H1 (cell line): ENCODE measurements at regions not wholly inside any gene's neighbourhood (a gene's known extent, or its start where the extent isn't known, plus 50 kb on each side); places are given as distances from the start of the nearest gene placed in this dataset.
"Not testable (repeated sequence)": the region's sequence is repeated elsewhere in the genome, so short reads cannot be mapped to it uniquely, and the experiment has no call there.

Experiments
- CTCF ChIA-PET: fragments of 300-600 bp; sonication (Branson Sonifier 250); formaldehyde crosslinking; loops from one replicate; lab custom pipeline; 2021; ENCODE audit not compliant: partially characterized antibody; lab: Charles Lee
- POLR2A ChIA-PET: fragments of 300-600 bp; sonication (Branson Sonifier 250); formaldehyde crosslinking; loops from one replicate; lab custom pipeline; 2021; ENCODE audit warnings: inconsistent platforms; ENCODE audit not compliant: partially characterized antibody; lab: Charles Lee
- DNase-seq, 2 experiments: peaks; one replicate each; pipeline versions ENCODE4 v3.0.0 to v3.0.0-alpha.2; 2010 to 2022; ENCODE audit warnings: low spot score in 2 of 2, low read depth in 1 of 2, mixed read lengths in 1 of 2
- FAIRE-seq: peaks from 2 replicates; lab custom pipeline; 2011; peaks lifted over from hg19 to GRCh38; lab: Jason Lieb, UNC
- H2AFZ ChIP-seq: 2 replicates; pipeline ENCODE4 v1.8.1; 2012; ENCODE audit warnings: low read length, inconsistent platforms
- H2AK5ac ChIP-seq: 2 replicates; pipeline ENCODE4 v1.6.1; 2013; ENCODE audit warnings: low read depth, low read length
- H2BK120ac ChIP-seq: replicated peaks from 2 replicates; pipeline ENCODE3; 2013; ENCODE audit warnings: low read depth, low read length, inconsistent platforms
- H2BK12ac ChIP-seq: 2 replicates; pipeline ENCODE4 v1.6.1; 2013; ENCODE audit warnings: low read depth, low read length
- H2BK15ac ChIP-seq: 2 replicates; pipeline ENCODE4 v1.6.1; 2013; ENCODE audit warnings: low read length
- H2BK20ac ChIP-seq: 2 replicates; pipeline ENCODE4 v1.6.1; 2013; ENCODE audit warnings: low read length
- H2BK5ac ChIP-seq: 2 replicates; pipeline ENCODE4 v1.6.1; 2013; ENCODE audit warnings: low read depth, low read length
- H3K14ac ChIP-seq: 2 replicates; pipeline ENCODE4 v1.6.1; 2013; ENCODE audit warnings: inconsistent platforms; ENCODE audit not compliant: insufficient read length
- H3K18ac ChIP-seq: 2 replicates; pipeline ENCODE4 v1.6.1; 2013; ENCODE audit warnings: low read length; ENCODE audit errors: extremely low read depth
- H3K23ac ChIP-seq: 2 replicates; pipeline ENCODE4 v1.6.1; 2013; ENCODE audit warnings: inconsistent platforms; ENCODE audit not compliant: insufficient read length
- H3K23me2 ChIP-seq: 2 replicates; pipeline ENCODE4 v1.6.1; 2013; ENCODE audit warnings: low read depth, low read length
- H3K27ac ChIP-seq: 2 replicates; pipeline ENCODE4 v1.6.1; 2011; ENCODE audit warnings: low read depth, low read length, inconsistent platforms
- H3K27me3 ChIP-seq, 4 experiments: replicated peaks in 1 of 4; 1 replicate in 1 of 4; 2 replicates in 3 of 4; pipeline versions ENCODE4 v1.6.1 to v1.8.1; 2011 to 2013; ENCODE audit warnings: low read length in 3 of 4, mild to moderate bottlenecking in 3 of 4, inconsistent platforms in 2 of 4, mixed read lengths in 2 of 4, moderate library complexity in 1 of 4; ENCODE audit not compliant: control insufficient read depth in 3 of 4, insufficient read depth in 3 of 4; ENCODE audit errors: extremely low read depth in 1 of 4
- H3K36me3 ChIP-seq, 4 experiments: 2 replicates each; pipeline versions ENCODE4 v1.6.1 to v1.8.1; 2011 to 2013; ENCODE audit warnings: mild to moderate bottlenecking in 4 of 4, low read length in 3 of 4, moderate library complexity in 2 of 4, control low read depth in 1 of 4, inconsistent platforms in 1 of 4; ENCODE audit not compliant: insufficient read depth in 4 of 4, control insufficient read depth in 2 of 4
- H3K4ac ChIP-seq: replicated peaks from 2 replicates; pipeline ENCODE3; 2013; ENCODE audit warnings: low read length, low read depth, mixed read lengths, inconsistent platforms; ENCODE audit not compliant: insufficient read length
- H3K4me1 ChIP-seq, 4 experiments: replicated peaks in 1 of 4; 1 replicate in 1 of 4; 2 replicates in 3 of 4; pipeline versions ENCODE4 v1.6.1 to v1.8.1; 2011 to 2013; ENCODE audit warnings: low read length in 3 of 4, inconsistent platforms in 2 of 4, mixed read lengths in 1 of 4; ENCODE audit not compliant: insufficient read depth in 4 of 4, control insufficient read depth in 3 of 4
- H3K4me2 ChIP-seq, 2 experiments: 2 replicates each; pipeline versions ENCODE4 v1.6.1 to v1.8.1; 2011 to 2013; ENCODE audit warnings: low read depth in 2 of 2, low read length in 2 of 2, control low read depth in 1 of 2, inconsistent platforms in 1 of 2, mild to moderate bottlenecking in 1 of 2; ENCODE audit not compliant: insufficient read depth in 1 of 2
- H3K4me3 ChIP-seq, 4 experiments: fragments of 200-600, 300-600 bp in 1 of 4; sonication (generic), shearing (Covaris generic), sonication (Bioruptor Twin) in 1 of 4; 2 replicates each; pipeline versions ENCODE4 v1.5.1 to v1.8.1; 2011 to 2016; ENCODE audit warnings: low read length in 4 of 4, low read depth in 3 of 4, control low read depth in 2 of 4, inconsistent platforms in 2 of 4, mild to moderate bottlenecking in 2 of 4, mixed read lengths in 1 of 4, moderate library complexity in 1 of 4; ENCODE audit not compliant: insufficient read depth in 2 of 4; ENCODE audit errors: extremely low read depth in 1 of 4
- H3K56ac ChIP-seq: replicated peaks from 2 replicates; pipeline ENCODE3; 2013; ENCODE audit warnings: low read depth, mild to moderate bottlenecking, mixed read lengths, low read length, inconsistent platforms; ENCODE audit not compliant: insufficient read length
- H3K79me1 ChIP-seq: 2 replicates; pipeline ENCODE4 v1.6.1; 2013; ENCODE audit warnings: low read depth, low read length, control low read depth
- H3K79me2 ChIP-seq, 2 experiments: 2 replicates each; pipeline versions ENCODE4 v1.6.1 to v1.8.1; 2012 to 2013; ENCODE audit warnings: low read length in 2 of 2, mild to moderate bottlenecking in 2 of 2, inconsistent platforms in 1 of 2; ENCODE audit not compliant: insufficient read depth in 2 of 2, control insufficient read depth in 1 of 2
- H3K9ac ChIP-seq, 4 experiments: replicated peaks in 1 of 4; 1 replicate in 1 of 4; 2 replicates in 3 of 4; pipeline versions ENCODE4 v1.6.1 to v1.8.1; 2011 to 2013; ENCODE audit warnings: low read depth in 3 of 4, low read length in 3 of 4, control low read depth in 2 of 4, mild to moderate bottlenecking in 2 of 4, moderate library complexity in 2 of 4, inconsistent platforms in 1 of 4; ENCODE audit errors: extremely low read depth in 1 of 4
- H3K9me3 ChIP-seq, 2 experiments: 2 replicates each; pipeline versions ENCODE4 v1.6.1 to v1.8.1; 2012 to 2013; ENCODE audit warnings: mild to moderate bottlenecking in 2 of 2, moderate library complexity in 2 of 2, control low read depth in 1 of 2, inconsistent platforms in 1 of 2, low read depth in 1 of 2, low read length in 1 of 2, mixed read lengths in 1 of 2; ENCODE audit not compliant: insufficient read depth in 2 of 2
- H4K20me1 ChIP-seq, 2 experiments: replicated peaks in 1 of 2; 2 replicates each; pipeline versions ENCODE3 to v1.8.1; 2011 to 2013; ENCODE audit warnings: inconsistent platforms in 2 of 2, low read length in 2 of 2, mild to moderate bottlenecking in 1 of 2; ENCODE audit not compliant: insufficient read depth in 2 of 2, control insufficient read depth in 1 of 2
- H4K5ac ChIP-seq: 2 replicates; pipeline ENCODE4 v1.6.1; 2013; ENCODE audit warnings: low read length, low read depth, mixed read lengths, inconsistent platforms; ENCODE audit not compliant: insufficient read length
- H4K8ac ChIP-seq: 2 replicates; pipeline ENCODE4 v1.8.0; 2013; ENCODE audit warnings: mild to moderate bottlenecking, moderate library complexity, low read length, inconsistent platforms; ENCODE audit not compliant: insufficient read depth; ENCODE audit errors: extremely low read depth
- H4K91ac ChIP-seq: replicated peaks from 2 replicates; pipeline ENCODE3; 2013; ENCODE audit warnings: low read length, mixed read lengths, inconsistent platforms; ENCODE audit not compliant: insufficient read length
- WGBS, 2 experiments: shearing (Covaris generic) in 1 of 2; methylation state at CpG; one replicate each; pipeline versions ENCODE4 v1.1.6 to v1.1.7; 2013 to 2015; ENCODE audit warnings: low lambda C conversion rate in 2 of 2, mixed read lengths in 2 of 2, inconsistent platforms in 1 of 2, low coverage in 1 of 2, missing lambda C conversion rate in 1 of 2; ENCODE audit not compliant: insufficient replicate concordance in 2 of 2, insufficient coverage in 1 of 2, insufficient read length in 1 of 2; ENCODE audit errors: extremely low coverage in 1 of 2, missing lambda C conversion rate in 1 of 2; 5-methylcytosine and 5-hydroxymethylcytosine counted together

GRCh38 chr7:152589821-152590220 is 86.1 kb downstream of the XRCC2 start:
- H3K4me3 ChIP-seq, H3K79me1 ChIP-seq, H3K79me2 ChIP-seq, CTCF ChIA-PET, H4K91ac ChIP-seq, H2BK12ac ChIP-seq, FAIRE-seq, H3K36me3 ChIP-seq, H4K8ac ChIP-seq, H3K23ac ChIP-seq, H2BK15ac ChIP-seq, H3K56ac ChIP-seq, H4K20me1 ChIP-seq, H3K18ac ChIP-seq, H3K4me1 ChIP-seq, H4K5ac ChIP-seq, H3K27me3 ChIP-seq, H3K14ac ChIP-seq, H2BK120ac ChIP-seq, H3K27ac ChIP-seq, H3K9me3 ChIP-seq, H3K9ac ChIP-seq, H3K4ac ChIP-seq, H2AK5ac ChIP-seq, H3K4me2 ChIP-seq, H2BK20ac ChIP-seq, H2BK5ac ChIP-seq, DNase-seq, H2AFZ ChIP-seq, H3K23me2 ChIP-seq: not testable (repeated sequence)
- 90% methylated on average over 9 of the region's 9 CpGs; no CpG with 5 or more reads in 1 of the 2 experiments for WGBS, 2 experiments
- POLR2A ChIA-PET: interaction anchor here (1.5 kb wide), 1 partner anchor 50 kb away, joined by 3 read pairs; no protein-coding TSS in a partner anchor
